SU-DHL-6 (cell line): ENCODE measurements at regions not wholly inside any gene's neighbourhood (a gene's known extent, or its start where the extent isn't known, plus 50 kb on each side); places are given as distances from the start of the nearest gene placed in this dataset.

Experiments used
- H2AFZ ChIP-seq: fragments of 200-600 bp; sonication (generic); 2 replicates; pipeline ENCODE4 v1.6.1; 2014; ENCODE audit warnings: low read depth, mild to moderate bottlenecking, moderate library complexity, mixed read lengths, antibody characterized with exemption, low read length; ENCODE audit not compliant: severe bottlenecking
- H3F3A ChIP-seq: fragments of 200-600 bp; shearing (Covaris generic); 2 replicates; pipeline ENCODE4 v1.6.0; 2016; ENCODE audit warnings: antibody characterized with exemption, mild to moderate bottlenecking; ENCODE audit not compliant: insufficient read depth
- H3K27ac ChIP-seq: fragments of 200-600 bp; sonication (generic); 2 replicates; pipeline ENCODE4 v1.5.1; 2016; ENCODE audit warnings: low read depth, mild to moderate bottlenecking, low read length, moderate library complexity, mixed read lengths
- H3K27me3 ChIP-seq: fragments of 200-600 bp; sonication (generic), shearing (Covaris generic); 2 replicates; pipeline ENCODE4 v1.6.0; 2014; ENCODE audit warnings: mild to moderate bottlenecking, low read length
- H3K36me3 ChIP-seq: fragments of 200-600 bp; sonication (generic); 2 replicates; pipeline ENCODE4 v1.6.1; 2014; ENCODE audit warnings: mild to moderate bottlenecking, low read length, mixed read lengths
- H3K4me2 ChIP-seq: fragments of 300-600, 200-600 bp; shearing (Covaris generic), sonication (generic); 2 replicates; pipeline ENCODE4 v1.6.0; 2014; ENCODE audit warnings: low read length, low read depth, mild to moderate bottlenecking; ENCODE audit not compliant: poor library complexity, severe bottlenecking
- H3K4me3 ChIP-seq: fragments of 200-600 bp; sonication (generic); 2 replicates; pipeline ENCODE4 v1.5.1; 2014; ENCODE audit warnings: antibody characterized with exemption, low read length, mild to moderate bottlenecking, mixed read lengths; ENCODE audit not compliant: insufficient read depth, poor library complexity, severe bottlenecking
- H3K79me2 ChIP-seq: fragments of 200-600 bp; sonication (generic); 2 replicates; pipeline ENCODE4 v1.6.1; 2014; ENCODE audit warnings: mild to moderate bottlenecking, low read length, moderate library complexity; ENCODE audit not compliant: insufficient read depth
- H3K9ac ChIP-seq: fragments of 200-600 bp; sonication (generic); 2 replicates; pipeline ENCODE4 v1.7.0; 2014; ENCODE audit warnings: mild to moderate bottlenecking, low read length
- H3K9me2 ChIP-seq: fragments of 200-600 bp; sonication (generic); replicated peaks from 2 replicates; pipeline ENCODE4 v1.6.1; 2014; ENCODE audit warnings: low read length; ENCODE audit not compliant: insufficient read depth
- H3K9me3 ChIP-seq: fragments of 200-600 bp; sonication (generic); 2 replicates; pipeline ENCODE4 v1.6.1; 2014; ENCODE audit warnings: low read length, mixed read lengths; ENCODE audit not compliant: insufficient read depth
- H4K20me1 ChIP-seq: fragments of 200-600 bp; sonication (generic); 2 replicates; pipeline ENCODE4 v1.6.1; 2014; ENCODE audit warnings: low read depth, mild to moderate bottlenecking, antibody characterized with exemption, low read length, moderate library complexity, mixed read lengths
- EZH2phosphoT487 ChIP-seq: fragments of 200-600 bp; sonication (generic), shearing (Covaris generic); conservative IDR thresholded peaks from 2 replicates; pipeline ENCODE4 v1.6.1; 2018; ENCODE audit warnings: mild to moderate bottlenecking, antibody characterized with exemption, low read length, moderate library complexity, mixed read lengths
- TF ChIP-seq, protein P1 (sequence below): fragments of 200-600 bp; sonication (generic); IDR thresholded peaks from one replicate; pipeline ENCODE4 v1.5.1; 2017; ENCODE audit warnings: antibody characterized with exemption, mild to moderate bottlenecking, low read length, moderate library complexity; ENCODE audit not compliant: insufficient read depth, poor library complexity, severe bottlenecking

DNA sequence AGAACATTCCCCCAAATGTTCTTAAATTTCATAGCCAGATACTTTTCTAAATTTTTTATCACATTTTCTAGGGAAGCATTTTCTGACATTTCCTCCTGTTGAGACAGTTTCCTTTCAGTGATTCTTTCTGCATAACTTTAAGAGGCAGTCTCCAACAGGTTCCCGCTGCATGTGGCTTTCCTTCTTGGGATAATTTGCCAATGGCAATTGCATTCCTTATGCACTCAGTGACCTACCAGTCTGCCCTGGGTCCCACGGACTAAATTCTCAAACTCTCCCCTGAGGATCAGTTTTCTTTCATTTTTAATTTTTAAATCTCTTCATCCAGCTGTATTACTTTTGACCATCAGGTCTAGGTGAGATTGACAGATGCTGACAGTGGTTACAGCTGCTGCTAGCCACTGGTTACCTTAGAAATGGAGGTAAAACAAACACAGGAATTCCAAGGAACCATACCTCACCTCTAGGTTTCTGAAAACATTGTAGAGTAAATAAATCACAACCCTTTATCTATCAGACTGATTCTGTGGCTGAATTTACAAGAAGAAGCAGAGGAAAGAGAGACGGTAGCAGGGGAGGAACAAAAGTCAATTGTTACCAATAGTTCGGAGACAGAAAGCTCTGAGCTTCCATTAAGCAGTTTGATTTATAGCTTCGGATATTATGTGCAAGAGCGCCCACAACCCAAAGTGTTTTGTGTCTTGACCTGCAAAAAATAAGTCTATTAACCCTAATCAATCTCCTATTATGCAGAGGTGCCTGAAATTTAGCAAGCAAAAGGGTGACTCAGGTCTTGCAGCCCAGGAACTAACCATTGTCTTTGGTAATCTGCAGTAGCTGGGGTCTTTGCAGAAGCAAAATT lies 216.0 kb downstream of the PMP22 start:
- no peaks in the 10 kb centered on the region for H3K27me3 ChIP-seq
- no peaks in the 10 kb centered on the region for H3F3A ChIP-seq
- H3K27ac ChIP-seq, result no peak overlapping the region
- no peak overlapping the region for H3K4me3 ChIP-seq
- H2AFZ ChIP-seq, result no peak overlapping the region
- H3K36me3 ChIP-seq, result no peaks in the 10 kb centered on the region
- H3K9me2 ChIP-seq, result no peaks in the 10 kb centered on the region
- no peaks in the 10 kb centered on the region for H3K79me2 ChIP-seq
- no peak overlapping the region for H3K4me2 ChIP-seq
- TF ChIP-seq, protein P1, sequence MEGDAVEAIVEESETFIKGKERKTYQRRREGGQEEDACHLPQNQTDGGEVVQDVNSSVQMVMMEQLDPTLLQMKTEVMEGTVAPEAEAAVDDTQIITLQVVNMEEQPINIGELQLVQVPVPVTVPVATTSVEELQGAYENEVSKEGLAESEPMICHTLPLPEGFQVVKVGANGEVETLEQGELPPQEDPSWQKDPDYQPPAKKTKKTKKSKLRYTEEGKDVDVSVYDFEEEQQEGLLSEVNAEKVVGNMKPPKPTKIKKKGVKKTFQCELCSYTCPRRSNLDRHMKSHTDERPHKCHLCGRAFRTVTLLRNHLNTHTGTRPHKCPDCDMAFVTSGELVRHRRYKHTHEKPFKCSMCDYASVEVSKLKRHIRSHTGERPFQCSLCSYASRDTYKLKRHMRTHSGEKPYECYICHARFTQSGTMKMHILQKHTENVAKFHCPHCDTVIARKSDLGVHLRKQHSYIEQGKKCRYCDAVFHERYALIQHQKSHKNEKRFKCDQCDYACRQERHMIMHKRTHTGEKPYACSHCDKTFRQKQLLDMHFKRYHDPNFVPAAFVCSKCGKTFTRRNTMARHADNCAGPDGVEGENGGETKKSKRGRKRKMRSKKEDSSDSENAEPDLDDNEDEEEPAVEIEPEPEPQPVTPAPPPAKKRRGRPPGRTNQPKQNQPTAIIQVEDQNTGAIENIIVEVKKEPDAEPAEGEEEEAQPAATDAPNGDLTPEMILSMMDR, result no peak
- TF ChIP-seq EZH2phosphoT487, result no peak
- H4K20me1 ChIP-seq, result no peaks in the 10 kb centered on the region
- no peaks in the 10 kb centered on the region for H3K9me3 ChIP-seq
- H3K9ac ChIP-seq, result no peak overlapping the region

- Histone ChIP-seq H4K20me1 (no peaks in the 10 kb centered on the region), H3K9me2 (no peaks in the 10 kb centered on the region), H3K27me3 (no peaks in the 10 kb centered on the region), H3K9me3 (no peaks in the 10 kb centered on the region), H3K9ac (no peak overlapping the region), H2AFZ (no peak overlapping the region), H3K4me2 (no peak overlapping the region), H3K4me3 (no peak overlapping the region), H3K36me3 (no peaks in the 10 kb centered on the region), H3F3A (no peaks in the 10 kb centered on the region), H3K27ac (no peak overlapping the region), H3K79me2 (no peaks in the 10 kb centered on the region)
- TF ChIP-seq EZH2phosphoT487, result no peak
- TF ChIP-seq, protein P1, result no peak
Measured at GRCh38 chr17:15048381-15048780, 216.7 kb downstream of the PMP22 start.

DNA sequence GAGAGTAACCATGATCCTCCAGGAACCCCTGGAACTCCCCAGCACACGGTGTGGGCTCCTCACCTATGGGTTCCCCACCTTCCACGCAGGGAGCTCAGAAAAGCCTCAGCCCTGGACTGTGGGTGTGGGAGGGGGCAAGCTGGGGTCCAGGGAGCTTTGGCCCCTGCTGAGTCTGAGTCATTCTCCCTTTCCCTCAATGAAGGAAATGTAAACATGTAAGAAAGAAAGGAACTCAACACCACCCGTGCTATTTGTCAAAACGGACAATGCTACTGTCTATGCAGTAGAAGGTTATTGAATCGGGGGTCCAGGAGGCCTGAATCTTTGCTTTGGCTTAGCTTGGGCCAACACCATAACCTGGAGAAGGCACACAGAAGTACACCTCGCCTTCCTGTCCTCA lies 222.8 kb downstream of the PMP22 start:
- TF ChIP-seq EZH2phosphoT487, result no peak
- TF ChIP-seq, protein P1, result no peak
- Histone ChIP-seq H3K27me3 (no peaks in the 10 kb centered on the region), H2AFZ (no peak overlapping the region)

More for the DNA sequence above, 222.8 kb downstream of the PMP22 start:
- no peak overlapping the region for H3K9ac ChIP-seq
- H3K4me3 ChIP-seq, result no peak overlapping the region
- no peak overlapping the region for H3K27ac ChIP-seq
- no peaks in the 10 kb centered on the region for H3K9me2 ChIP-seq
- H3K36me3 ChIP-seq, result no peaks in the 10 kb centered on the region
- H3K79me2 ChIP-seq, result no peaks in the 10 kb centered on the region
- H3K4me2 ChIP-seq, result no peak overlapping the region
- H3K9me3 ChIP-seq, result no peaks in the 10 kb centered on the region
- no peaks in the 10 kb centered on the region for H3F3A ChIP-seq
- H4K20me1 ChIP-seq, result no peaks in the 10 kb centered on the region
